ENCODE measurements at regions not wholly inside any gene's neighbourhood (a gene's known extent, or its start where the extent isn't known, plus 50 kb on each side); places are given as distances from the start of the nearest gene placed in this dataset.

DNA sequence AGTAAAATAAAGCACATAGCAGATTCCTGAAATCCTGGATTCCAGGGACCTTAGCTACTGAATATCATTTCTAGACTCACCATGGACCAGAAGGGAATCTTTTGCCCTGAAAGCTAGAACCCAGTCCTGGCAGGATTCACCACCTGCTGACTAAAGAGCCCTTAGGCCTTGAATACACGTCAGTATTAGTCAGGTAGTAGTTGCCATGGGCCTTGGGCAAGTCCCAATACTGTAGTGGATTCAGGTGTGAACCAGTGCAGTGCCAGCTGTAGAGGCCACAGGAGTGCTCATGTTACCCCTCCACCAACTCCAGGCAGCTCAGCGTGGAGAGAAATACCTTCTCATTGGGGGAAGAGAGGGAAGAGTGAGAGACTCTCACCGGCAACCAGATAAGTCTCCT, 64.1 kb upstream of the UBQLN2 start:
- Histone ChIP-seq H3K27me3 (ENCODE audit: control insufficient read depth, insufficient read depth, low read length) (no peaks in the 10 kb centered on the region), H3K36me3 (ENCODE audit: control insufficient read depth, insufficient read depth, low read length) (no peaks in the 10 kb centered on the region), H3K4me3 (ENCODE audit: low read depth, low read length) (no peak overlapping the region)
- TF ChIP-seq, protein P1, sequence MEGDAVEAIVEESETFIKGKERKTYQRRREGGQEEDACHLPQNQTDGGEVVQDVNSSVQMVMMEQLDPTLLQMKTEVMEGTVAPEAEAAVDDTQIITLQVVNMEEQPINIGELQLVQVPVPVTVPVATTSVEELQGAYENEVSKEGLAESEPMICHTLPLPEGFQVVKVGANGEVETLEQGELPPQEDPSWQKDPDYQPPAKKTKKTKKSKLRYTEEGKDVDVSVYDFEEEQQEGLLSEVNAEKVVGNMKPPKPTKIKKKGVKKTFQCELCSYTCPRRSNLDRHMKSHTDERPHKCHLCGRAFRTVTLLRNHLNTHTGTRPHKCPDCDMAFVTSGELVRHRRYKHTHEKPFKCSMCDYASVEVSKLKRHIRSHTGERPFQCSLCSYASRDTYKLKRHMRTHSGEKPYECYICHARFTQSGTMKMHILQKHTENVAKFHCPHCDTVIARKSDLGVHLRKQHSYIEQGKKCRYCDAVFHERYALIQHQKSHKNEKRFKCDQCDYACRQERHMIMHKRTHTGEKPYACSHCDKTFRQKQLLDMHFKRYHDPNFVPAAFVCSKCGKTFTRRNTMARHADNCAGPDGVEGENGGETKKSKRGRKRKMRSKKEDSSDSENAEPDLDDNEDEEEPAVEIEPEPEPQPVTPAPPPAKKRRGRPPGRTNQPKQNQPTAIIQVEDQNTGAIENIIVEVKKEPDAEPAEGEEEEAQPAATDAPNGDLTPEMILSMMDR (IDR thresholded peaks at IDR 0.05; ENCODE audit: insufficient read depth, low read depth, low read length) = no peak
- CTCF ChIA-PET = no interaction called here
- no peak for DNase-seq (ENCODE audit: low read depth)
- POLR2A ChIA-PET = no interaction called here

DNA sequence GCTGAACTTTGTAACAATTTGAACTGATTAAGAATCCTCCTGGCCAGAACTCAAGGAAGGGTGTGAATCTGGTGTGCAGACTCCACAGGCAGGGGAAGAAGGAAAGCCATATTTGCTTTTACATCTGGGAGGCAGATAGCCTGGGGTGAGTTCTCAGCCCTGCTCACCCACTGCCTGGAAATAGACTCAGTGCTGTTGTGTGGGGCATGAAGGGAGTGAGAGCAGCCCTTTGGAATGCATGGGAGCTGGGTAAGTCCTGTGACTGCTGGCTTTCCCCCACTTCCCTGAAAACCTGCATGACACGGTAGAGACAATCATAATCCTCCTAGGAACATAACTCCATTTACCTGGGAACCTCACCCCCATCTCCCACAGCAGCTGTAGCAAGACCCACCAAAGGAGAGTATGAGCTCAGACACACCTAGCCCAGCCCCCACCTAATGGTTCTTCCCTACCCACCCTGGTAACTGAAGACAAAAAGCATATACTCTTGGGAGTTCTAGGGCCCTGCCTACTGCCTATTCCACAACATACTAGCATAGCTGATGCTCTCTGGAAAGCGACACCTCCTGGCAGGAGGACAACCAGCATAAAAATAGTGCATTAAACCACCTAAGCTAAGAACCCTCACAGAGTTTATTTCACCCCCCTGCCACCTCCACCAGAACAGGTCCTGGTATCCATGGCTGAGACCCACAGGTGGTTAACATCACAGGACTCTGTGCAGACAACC, 59.3 kb upstream of the UBQLN2 start:
- Histone ChIP-seq H3K27me3 (ENCODE audit: control insufficient read depth, insufficient read depth, low read length) (no peaks in the 10 kb centered on the region), H3K36me3 (ENCODE audit: control insufficient read depth, insufficient read depth, low read length) (no peaks in the 10 kb centered on the region), H3K4me3 (ENCODE audit: low read depth, low read length) (no peak overlapping the region)
- ChIA-PET POLR2A (no interaction called here), CTCF (interaction anchor here (0.5 kb wide), 1 partner anchor 8 kb away, joined by 3 read pairs; no protein-coding TSS in a partner anchor)
- DNase-seq (ENCODE audit: low read depth) = no peak
- TF ChIP-seq, protein P1 (IDR thresholded peaks at IDR 0.05; ENCODE audit: insufficient read depth, low read depth, low read length) = no peak

DNA sequence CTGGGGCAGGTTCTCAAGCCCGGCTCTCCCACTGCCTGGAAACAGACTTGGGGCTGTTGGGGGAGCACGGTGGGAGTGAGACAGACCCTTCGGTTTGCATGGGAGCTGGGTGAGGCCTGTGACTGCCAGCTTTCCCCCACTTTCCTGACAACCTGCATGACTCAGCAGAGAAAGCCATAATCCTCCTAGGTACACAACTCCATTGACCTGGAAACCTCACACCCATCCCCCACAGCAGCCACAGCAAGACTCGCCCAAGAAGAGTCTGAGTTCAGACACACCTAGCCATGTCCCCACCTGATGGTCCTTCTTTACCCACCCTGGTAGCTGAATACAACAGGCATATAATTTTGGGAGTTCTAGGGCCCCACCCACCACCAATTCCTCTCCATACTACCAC, 57.6 kb upstream of the UBQLN2 start:
- TF ChIP-seq, protein P1 (IDR thresholded peaks at IDR 0.05; ENCODE audit: insufficient read depth, low read depth, low read length) = no peak
- H3K36me3 ChIP-seq (ENCODE audit: control insufficient read depth, insufficient read depth, low read length) = no peaks in the 10 kb centered on the region
- no peak overlapping the region for H3K4me3 ChIP-seq (ENCODE audit: low read depth, low read length)
- no peak for DNase-seq (ENCODE audit: low read depth)
- CTCF ChIA-PET = no interaction called here
- no peaks in the 10 kb centered on the region for H3K27me3 ChIP-seq (ENCODE audit: control insufficient read depth, insufficient read depth, low read length)
- POLR2A ChIA-PET = no interaction called here

Data from BJ (cell line).